ENCODE measurements at regions not wholly inside any gene's neighbourhood (a gene's known extent, or its start where the extent isn't known, plus 50 kb on each side); places are given as distances from the start of the nearest gene placed in this dataset.

- no peak overlapping the region for H3K4me3 ChIP-seq (ENCODE audit: low read depth, low read length)
- no peak for TF ChIP-seq CTCF (IDR thresholded peaks at IDR 0.05; ENCODE audit: low read depth, low read length)
These were observed 512.3 kb upstream of the RAG2 start for GRCh38 chr11:37110385-37110784.

- TF ChIP-seq CTCF (IDR thresholded peaks at IDR 0.05; ENCODE audit: low read depth, low read length) = no peak
- no peak overlapping the region for H3K4me3 ChIP-seq (ENCODE audit: low read depth, low read length)
These were observed 511.2 kb upstream of the RAG2 start for GRCh38 chr11:37109286-37109585.

- TF ChIP-seq CTCF (IDR thresholded peaks at IDR 0.05; ENCODE audit: low read depth, low read length) = no peak
- no peak overlapping the region for H3K4me3 ChIP-seq (ENCODE audit: low read depth, low read length)
These were observed 510.6 kb upstream of the RAG2 start for GRCh38 chr11:37108436-37109285.

- TF ChIP-seq CTCF (IDR thresholded peaks at IDR 0.05; ENCODE audit: low read depth, low read length) = no peak
- no peak overlapping the region for H3K4me3 ChIP-seq (ENCODE audit: low read depth, low read length)
These were observed 509.8 kb upstream of the RAG2 start for GRCh38 chr11:37107831-37108230.

GRCh38 chr11:37107415-37107814 is 509.4 kb upstream of the RAG2 start:
- no peak for TF ChIP-seq CTCF (IDR thresholded peaks at IDR 0.05; ENCODE audit: low read depth, low read length)
- H3K4me3 ChIP-seq (ENCODE audit: low read depth, low read length) = no peak overlapping the region

- no peak overlapping the region for H3K4me3 ChIP-seq (ENCODE audit: low read depth, low read length)
- no peak for TF ChIP-seq CTCF (IDR thresholded peaks at IDR 0.05; ENCODE audit: low read depth, low read length)
These were observed 507.4 kb upstream of the RAG2 start for GRCh38 chr11:37105427-37105826.

GRCh38 chr11:37104380-37104779 is 506.3 kb upstream of the RAG2 start:
- no peak for TF ChIP-seq CTCF (IDR thresholded peaks at IDR 0.05; ENCODE audit: low read depth, low read length)
- H3K4me3 ChIP-seq (ENCODE audit: low read depth, low read length) = no peak overlapping the region

Data from WI38 (cell line).